ENCODE measurements at regions not wholly inside any gene's neighbourhood (a gene's known extent, or its start where the extent isn't known, plus 50 kb on each side); places are given as distances from the start of the nearest gene placed in this dataset.

GRCh38 chr15:70563561-70564095 lies 199.7 kb downstream of the UACA start:
- Histone ChIP-seq H3K9me3 (ENCODE audit: control insufficient read depth, insufficient read depth, low read length) (no peaks in the 10 kb centered on the region), H3K27me3 (ENCODE audit: control insufficient read depth, insufficient read depth, low read length) (no peaks in the 10 kb centered on the region)

GRCh38 chr15:70562906-70563305 lies 200.5 kb downstream of the UACA start:
- no peaks in the 10 kb centered on the region for H3K36me3 ChIP-seq (ENCODE audit: control insufficient read depth, insufficient read depth, low read length)
- H3K4me1 ChIP-seq (ENCODE audit: control insufficient read depth, insufficient read depth, low read length): peaks cover 4% of the 10 kb centered on the region; the same call in 1 of the 2 replicates
- H3K9ac ChIP-seq (ENCODE audit: low read depth, low read length): no peak overlapping the region
- no peak overlapping the region for H3K27ac ChIP-seq (ENCODE audit: low read depth, low read length)
- no peak overlapping the region for H3K4me3 ChIP-seq (ENCODE audit: low read depth, low read length)
- no peaks in the 10 kb centered on the region for H3K9me3 ChIP-seq (ENCODE audit: control insufficient read depth, insufficient read depth, low read length)
- no peaks in the 10 kb centered on the region for H3K27me3 ChIP-seq (ENCODE audit: control insufficient read depth, insufficient read depth, low read length)

More at GRCh38 chr15:70563561-70564095, 199.7 kb downstream of the UACA start:
- Histone ChIP-seq H3K4me1 (ENCODE audit: control insufficient read depth, insufficient read depth, low read length) (peaks cover 4% of the 10 kb centered on the region; the same call in 1 of the 2 replicates), H3K9ac (ENCODE audit: low read depth, low read length) (no peak overlapping the region), H3K36me3 (ENCODE audit: control insufficient read depth, insufficient read depth, low read length) (no peaks in the 10 kb centered on the region), H3K27ac (ENCODE audit: low read depth, low read length) (no peak overlapping the region), H3K4me3 (ENCODE audit: low read depth, low read length) (no peak overlapping the region)

- Histone ChIP-seq H3K9ac (ENCODE audit: low read depth, low read length) (no peak overlapping the region), H3K27me3 (ENCODE audit: control insufficient read depth, insufficient read depth, low read length) (no peaks in the 10 kb centered on the region), H3K36me3 (ENCODE audit: control insufficient read depth, insufficient read depth, low read length) (no peaks in the 10 kb centered on the region), H3K4me3 (ENCODE audit: low read depth, low read length) (no peak overlapping the region), H3K27ac (ENCODE audit: low read depth, low read length) (no peak overlapping the region), H3K4me1 (ENCODE audit: control insufficient read depth, insufficient read depth, low read length) (peaks cover 4% of the 10 kb centered on the region; the same call in 1 of the 2 replicates), H3K9me3 (ENCODE audit: control insufficient read depth, insufficient read depth, low read length) (no peaks in the 10 kb centered on the region)
These were observed 201.5 kb downstream of the UACA start for GRCh38 chr15:70561885-70562284.

- no peaks in the 10 kb centered on the region for H3K9me3 ChIP-seq (ENCODE audit: control insufficient read depth, insufficient read depth, low read length)
These were observed 202.6 kb downstream of the UACA start for GRCh38 chr15:70560617-70561328.

GRCh38 chr15:70559265-70560239 lies 203.8 kb downstream of the UACA start:
- H3K4me1 ChIP-seq (ENCODE audit: control insufficient read depth, insufficient read depth, low read length): no peaks in the 10 kb centered on the region
- no peak overlapping the region for H3K4me3 ChIP-seq (ENCODE audit: low read depth, low read length)
- H3K36me3 ChIP-seq (ENCODE audit: control insufficient read depth, insufficient read depth, low read length): no peaks in the 10 kb centered on the region
- no peaks in the 10 kb centered on the region for H3K27me3 ChIP-seq (ENCODE audit: control insufficient read depth, insufficient read depth, low read length)
- no peaks in the 10 kb centered on the region for H3K9me3 ChIP-seq (ENCODE audit: control insufficient read depth, insufficient read depth, low read length)
- no peak overlapping the region for H3K9ac ChIP-seq (ENCODE audit: low read depth, low read length)
- no peak overlapping the region for H3K27ac ChIP-seq (ENCODE audit: low read depth, low read length)

More at GRCh38 chr15:70560617-70561328, 202.6 kb downstream of the UACA start:
- H3K27ac ChIP-seq (ENCODE audit: low read depth, low read length): no peak overlapping the region
- no peak overlapping the region for H3K9ac ChIP-seq (ENCODE audit: low read depth, low read length)
- H3K4me1 ChIP-seq (ENCODE audit: control insufficient read depth, insufficient read depth, low read length): no peaks in the 10 kb centered on the region
- no peak overlapping the region for H3K4me3 ChIP-seq (ENCODE audit: low read depth, low read length)
- no peaks in the 10 kb centered on the region for H3K36me3 ChIP-seq (ENCODE audit: control insufficient read depth, insufficient read depth, low read length)
- no peaks in the 10 kb centered on the region for H3K27me3 ChIP-seq (ENCODE audit: control insufficient read depth, insufficient read depth, low read length)

GRCh38 chr15:70558406-70559264 lies 204.7 kb downstream of the UACA start:
- H3K9ac ChIP-seq (ENCODE audit: low read depth, low read length): no peak overlapping the region
- no peak overlapping the region for H3K4me3 ChIP-seq (ENCODE audit: low read depth, low read length)
- no peaks in the 10 kb centered on the region for H3K27me3 ChIP-seq (ENCODE audit: control insufficient read depth, insufficient read depth, low read length)
- H3K36me3 ChIP-seq (ENCODE audit: control insufficient read depth, insufficient read depth, low read length): no peaks in the 10 kb centered on the region
- H3K9me3 ChIP-seq (ENCODE audit: control insufficient read depth, insufficient read depth, low read length): no peaks in the 10 kb centered on the region
- no peak overlapping the region for H3K27ac ChIP-seq (ENCODE audit: low read depth, low read length)
- no peaks in the 10 kb centered on the region for H3K4me1 ChIP-seq (ENCODE audit: control insufficient read depth, insufficient read depth, low read length)

GRCh38 chr15:70557521-70558258 lies 205.7 kb downstream of the UACA start:
- no peaks in the 10 kb centered on the region for H3K9me3 ChIP-seq (ENCODE audit: control insufficient read depth, insufficient read depth, low read length)

GRCh38 chr15:70556779-70557178 lies 206.6 kb downstream of the UACA start:
- H3K36me3 ChIP-seq (ENCODE audit: control insufficient read depth, insufficient read depth, low read length): no peaks in the 10 kb centered on the region
- no peaks in the 10 kb centered on the region for H3K9me3 ChIP-seq (ENCODE audit: control insufficient read depth, insufficient read depth, low read length)
- no peak overlapping the region for H3K27ac ChIP-seq (ENCODE audit: low read depth, low read length)
- H3K4me1 ChIP-seq (ENCODE audit: control insufficient read depth, insufficient read depth, low read length): no peaks in the 10 kb centered on the region
- no peaks in the 10 kb centered on the region for H3K27me3 ChIP-seq (ENCODE audit: control insufficient read depth, insufficient read depth, low read length)
- no peak overlapping the region for H3K4me3 ChIP-seq (ENCODE audit: low read depth, low read length)
- H3K9ac ChIP-seq (ENCODE audit: low read depth, low read length): no peak overlapping the region

More at GRCh38 chr15:70557521-70558258, 205.7 kb downstream of the UACA start:
- Histone ChIP-seq H3K4me1 (ENCODE audit: control insufficient read depth, insufficient read depth, low read length) (no peaks in the 10 kb centered on the region), H3K36me3 (ENCODE audit: control insufficient read depth, insufficient read depth, low read length) (no peaks in the 10 kb centered on the region), H3K4me3 (ENCODE audit: low read depth, low read length) (no peak overlapping the region), H3K27me3 (ENCODE audit: control insufficient read depth, insufficient read depth, low read length) (no peaks in the 10 kb centered on the region), H3K9ac (ENCODE audit: low read depth, low read length) (no peak overlapping the region), H3K27ac (ENCODE audit: low read depth, low read length) (no peak overlapping the region)

- Histone ChIP-seq H3K27ac (ENCODE audit: low read depth, low read length) (no peak overlapping the region), H3K36me3 (ENCODE audit: control insufficient read depth, insufficient read depth, low read length) (no peaks in the 10 kb centered on the region), H3K9ac (ENCODE audit: low read depth, low read length) (no peak overlapping the region), H3K4me3 (ENCODE audit: low read depth, low read length) (no peak overlapping the region), H3K9me3 (ENCODE audit: control insufficient read depth, insufficient read depth, low read length) (no peaks in the 10 kb centered on the region), H3K4me1 (ENCODE audit: control insufficient read depth, insufficient read depth, low read length) (no peaks in the 10 kb centered on the region), H3K27me3 (ENCODE audit: control insufficient read depth, insufficient read depth, low read length) (no peaks in the 10 kb centered on the region)
These were observed 207.1 kb downstream of the UACA start for GRCh38 chr15:70556151-70556741.

All from HUES48 (cell line).